Skeletal muscle satellite cell (primary cell): ENCODE measurements at regions not wholly inside any gene's neighbourhood (a gene's known extent, or its start where the extent isn't known, plus 50 kb on each side); places are given as distances from the start of the nearest gene placed in this dataset.
"Not testable (repeated sequence)": the region's sequence is repeated elsewhere in the genome, so short reads cannot be mapped to it uniquely, and the experiment has no call there.

ENCODE experiments used
- H3K27me3 ChIP-seq: 2 replicates; pipeline ENCODE4 v1.7.0; 2013; ENCODE audit warnings: low read length; ENCODE audit not compliant: control insufficient read depth, insufficient read depth
- H3K36me3 ChIP-seq: 2 replicates; pipeline ENCODE4 v1.7.0; 2013; ENCODE audit warnings: mild to moderate bottlenecking, control low read depth, low read length; ENCODE audit not compliant: insufficient read depth
- H3K4me1 ChIP-seq: 2 replicates; pipeline ENCODE4 v1.7.0; 2013; ENCODE audit warnings: low read length; ENCODE audit not compliant: control insufficient read depth, insufficient read depth
- H3K4me2 ChIP-seq: 2 replicates; pipeline ENCODE4 v1.7.0; 2013; ENCODE audit warnings: mild to moderate bottlenecking, low read length
- H3K4me3 ChIP-seq: 2 replicates; pipeline ENCODE4 v1.7.0; 2013; ENCODE audit warnings: low read length
- H3K9ac ChIP-seq: 2 replicates; pipeline ENCODE4 v1.7.0; 2013; ENCODE audit warnings: mild to moderate bottlenecking, low read depth, low read length, moderate library complexity
- H3K9me3 ChIP-seq: replicated peaks from 2 replicates; pipeline ENCODE4 v1.7.0; 2013; ENCODE audit warnings: mild to moderate bottlenecking, control low read depth, low read length

GRCh38 chr2:207227062-207227748 is 61.5 kb upstream of the KLF7 start:
- H3K4me3 ChIP-seq, result no peak overlapping the region
- peak overlapping the region; percentile 64 for H3K4me2 ChIP-seq
- peaks cover 47% of the 10 kb centered on the region for H3K4me1 ChIP-seq
- peak overlapping the region; percentile 33 for H3K9ac ChIP-seq
- no peaks in the 10 kb centered on the region for H3K27me3 ChIP-seq
- no peaks in the 10 kb centered on the region for H3K36me3 ChIP-seq
- H3K9me3 ChIP-seq, result no peaks in the 10 kb centered on the region

DNA sequence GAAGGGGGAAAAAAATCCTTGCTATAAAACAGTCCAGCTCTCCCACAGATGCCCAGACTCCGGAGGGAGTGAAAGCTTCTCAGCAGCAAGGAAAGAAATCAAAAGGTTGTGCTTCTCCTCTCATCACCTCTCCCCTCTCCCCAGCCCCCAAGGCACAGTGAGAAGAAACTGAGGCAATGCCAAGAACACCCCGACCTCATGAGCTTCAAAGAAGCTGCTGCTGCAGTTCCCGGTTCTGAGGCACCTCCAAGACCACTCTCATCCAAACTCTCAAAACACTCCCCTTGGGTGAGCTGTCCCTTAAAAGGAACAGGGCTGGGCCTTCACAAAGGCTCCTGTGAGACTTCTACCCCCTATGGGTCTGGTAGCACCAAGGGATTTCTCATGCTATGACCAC is 62.0 kb upstream of the KLF7 start:
- Histone ChIP-seq H3K4me1 (peaks cover 50% of the 10 kb centered on the region), H3K9ac (no peak overlapping the region), H3K4me2 (no peak overlapping the region), H3K36me3 (no peaks in the 10 kb centered on the region), H3K4me3 (no peak overlapping the region), H3K9me3 (no peaks in the 10 kb centered on the region), H3K27me3 (no peaks in the 10 kb centered on the region)

GRCh38 chr2:207228402-207228801 is 62.7 kb upstream of the KLF7 start:
- H3K4me2 ChIP-seq, result no peak overlapping the region
- H3K4me3 ChIP-seq, result no peak overlapping the region
- no peak overlapping the region for H3K9ac ChIP-seq
- H3K27me3 ChIP-seq, result no peaks in the 10 kb centered on the region
- H3K9me3 ChIP-seq, result no peaks in the 10 kb centered on the region
- peaks cover 43% of the 10 kb centered on the region for H3K4me1 ChIP-seq
- H3K36me3 ChIP-seq, result no peaks in the 10 kb centered on the region

DNA sequence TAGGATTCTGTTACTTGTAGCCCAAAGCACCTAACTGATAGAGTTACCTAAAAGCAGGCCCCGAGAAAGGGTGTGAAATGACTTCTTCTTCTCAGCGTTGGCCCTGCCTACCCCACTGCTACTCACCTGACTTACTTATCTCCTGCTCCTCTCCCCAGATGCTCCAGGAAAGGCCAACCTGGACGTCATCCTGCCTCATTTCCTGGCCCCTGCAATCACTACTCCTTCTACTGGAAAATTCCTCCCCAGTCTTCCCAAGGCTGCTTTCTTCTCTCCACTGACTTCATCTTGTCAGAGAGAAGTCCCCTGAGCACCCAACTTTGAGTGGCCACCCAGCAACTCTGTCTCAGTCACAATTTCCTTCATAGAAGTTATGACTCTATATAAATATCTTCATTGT is 63.4 kb upstream of the KLF7 start:
- Histone ChIP-seq H3K4me1 (peaks cover 43% of the 10 kb centered on the region), H3K36me3 (no peaks in the 10 kb centered on the region), H3K4me2 (no peak overlapping the region), H3K9ac (no peak overlapping the region), H3K27me3 (no peaks in the 10 kb centered on the region), H3K4me3 (no peak overlapping the region), H3K9me3 (no peaks in the 10 kb centered on the region)

GRCh38 chr2:207230261-207231105 is 64.7 kb upstream of the KLF7 start:
- Histone ChIP-seq H3K4me2 (no peak overlapping the region), H3K4me3 (no peak overlapping the region), H3K9ac (no peak overlapping the region), H3K4me1 (peaks cover 43% of the 10 kb centered on the region), H3K36me3 (no peaks in the 10 kb centered on the region), H3K9me3 (no peaks in the 10 kb centered on the region), H3K27me3 (no peaks in the 10 kb centered on the region)

DNA sequence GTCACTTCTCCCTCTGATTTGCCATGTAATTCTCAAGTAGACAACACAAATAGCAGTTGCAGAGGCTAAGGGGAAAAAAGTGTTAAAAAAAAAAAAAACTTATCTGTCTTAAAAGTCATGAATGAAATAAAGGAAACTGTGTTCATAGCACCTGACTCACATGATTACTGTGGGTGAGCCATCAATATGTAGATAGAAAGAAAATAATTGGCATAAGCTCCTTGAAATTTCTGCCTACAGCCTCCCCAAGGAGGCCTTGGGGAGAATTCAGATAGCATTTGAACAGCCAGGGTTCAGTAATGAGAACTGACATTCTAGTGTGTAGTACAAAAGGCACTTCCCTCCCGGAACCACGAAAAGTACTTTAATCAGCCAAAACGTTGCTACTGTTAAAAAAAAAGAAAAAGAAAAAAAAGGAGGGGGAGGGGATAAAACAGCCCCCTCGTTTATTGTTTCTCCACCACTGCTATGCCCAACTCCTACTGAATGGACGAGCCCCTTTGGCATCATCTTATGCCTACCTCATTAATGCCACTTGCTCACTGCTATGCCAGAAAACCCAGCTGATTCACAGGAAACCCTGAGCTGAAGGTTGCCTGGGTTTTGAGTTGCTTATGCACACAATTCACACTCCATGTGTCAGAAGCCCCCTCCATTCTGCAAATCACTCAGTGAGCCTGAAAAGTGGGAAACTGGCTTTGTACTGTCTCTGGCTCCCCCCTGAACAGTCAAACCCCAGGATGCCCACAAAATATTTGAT is 65.5 kb upstream of the KLF7 start:
- H3K27me3 ChIP-seq, result no peaks in the 10 kb centered on the region
- H3K36me3 ChIP-seq, result no peaks in the 10 kb centered on the region
- H3K9ac ChIP-seq, result peak overlapping the region; percentile 65
- no peaks in the 10 kb centered on the region for H3K9me3 ChIP-seq
- H3K4me1 ChIP-seq, result peaks cover 40% of the 10 kb centered on the region
- no peak overlapping the region for H3K4me2 ChIP-seq
- no peak overlapping the region for H3K4me3 ChIP-seq

DNA sequence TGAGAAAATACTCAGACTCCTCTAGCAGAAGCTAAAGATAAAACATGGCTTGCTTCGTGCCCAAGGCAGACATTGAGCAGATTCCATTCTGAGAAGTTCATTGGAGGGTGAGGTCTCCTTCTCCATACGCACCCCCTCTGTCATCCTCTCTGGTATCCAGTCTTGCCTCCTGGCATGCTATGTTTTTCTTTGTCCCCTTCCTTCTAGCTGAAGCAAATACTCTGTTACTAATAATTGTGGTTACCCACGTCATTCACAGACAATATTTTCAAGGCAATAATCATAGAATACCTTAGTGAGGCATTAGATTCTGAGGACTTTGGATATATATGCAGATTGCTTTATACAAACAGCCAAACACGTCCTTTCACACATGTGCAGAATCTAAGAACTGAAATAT is 66.2 kb upstream of the KLF7 start:
- Histone ChIP-seq H3K9ac (peak overlapping the region; percentile 65), H3K4me1 (peaks cover 33% of the 10 kb centered on the region), H3K4me2 (no peak overlapping the region), H3K27me3 (no peaks in the 10 kb centered on the region), H3K9me3 (no peaks in the 10 kb centered on the region), H3K36me3 (no peaks in the 10 kb centered on the region), H3K4me3 (no peak overlapping the region)

- H3K4me1 ChIP-seq, result peaks cover 31% of the 10 kb centered on the region
- H3K9me3 ChIP-seq, result not testable (repeated sequence)
Observed at GRCh38 chr2:207233141-207233540, 67.4 kb upstream of the KLF7 start.

DNA sequence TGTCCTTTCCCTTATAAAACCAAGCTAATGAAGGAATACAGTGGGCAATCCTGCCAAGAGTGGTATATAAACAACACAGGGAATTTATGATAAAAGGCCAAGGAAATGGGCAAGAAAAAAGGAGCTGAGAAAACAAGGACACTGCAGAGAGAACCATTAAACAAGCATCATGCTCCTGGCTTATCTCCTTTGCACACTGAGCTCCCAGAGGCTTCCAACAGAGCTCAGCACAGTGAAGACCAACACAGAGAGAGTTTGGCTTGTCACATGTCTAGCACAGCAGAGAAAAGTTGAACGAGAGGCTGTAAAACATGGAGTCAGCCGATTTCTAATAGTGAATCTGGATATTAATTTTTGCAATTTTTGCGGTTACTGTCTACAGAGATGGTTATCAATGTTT is 68.0 kb upstream of the KLF7 start:
- Histone ChIP-seq H3K36me3 (no peaks in the 10 kb centered on the region), H3K4me1 (peaks cover 36% of the 10 kb centered on the region), H3K9me3 (no peaks in the 10 kb centered on the region), H3K4me3 (no peak overlapping the region), H3K27me3 (no peaks in the 10 kb centered on the region), H3K4me2 (no peak overlapping the region), H3K9ac (no peak overlapping the region)

More at GRCh38 chr2:207233141-207233540, 67.4 kb upstream of the KLF7 start:
- not testable (repeated sequence) for H3K4me3 ChIP-seq, H3K9ac ChIP-seq, H3K4me2 ChIP-seq, H3K36me3 ChIP-seq, H3K27me3 ChIP-seq

GRCh38 chr2:207235621-207236020 is 69.9 kb upstream of the KLF7 start:
- Histone ChIP-seq H3K9ac (no peak overlapping the region), H3K4me2 (no peak overlapping the region), H3K27me3 (no peaks in the 10 kb centered on the region), H3K4me3 (no peak overlapping the region), H3K4me1 (peaks cover 50% of the 10 kb centered on the region), H3K9me3 (no peaks in the 10 kb centered on the region), H3K36me3 (no peaks in the 10 kb centered on the region)

DNA sequence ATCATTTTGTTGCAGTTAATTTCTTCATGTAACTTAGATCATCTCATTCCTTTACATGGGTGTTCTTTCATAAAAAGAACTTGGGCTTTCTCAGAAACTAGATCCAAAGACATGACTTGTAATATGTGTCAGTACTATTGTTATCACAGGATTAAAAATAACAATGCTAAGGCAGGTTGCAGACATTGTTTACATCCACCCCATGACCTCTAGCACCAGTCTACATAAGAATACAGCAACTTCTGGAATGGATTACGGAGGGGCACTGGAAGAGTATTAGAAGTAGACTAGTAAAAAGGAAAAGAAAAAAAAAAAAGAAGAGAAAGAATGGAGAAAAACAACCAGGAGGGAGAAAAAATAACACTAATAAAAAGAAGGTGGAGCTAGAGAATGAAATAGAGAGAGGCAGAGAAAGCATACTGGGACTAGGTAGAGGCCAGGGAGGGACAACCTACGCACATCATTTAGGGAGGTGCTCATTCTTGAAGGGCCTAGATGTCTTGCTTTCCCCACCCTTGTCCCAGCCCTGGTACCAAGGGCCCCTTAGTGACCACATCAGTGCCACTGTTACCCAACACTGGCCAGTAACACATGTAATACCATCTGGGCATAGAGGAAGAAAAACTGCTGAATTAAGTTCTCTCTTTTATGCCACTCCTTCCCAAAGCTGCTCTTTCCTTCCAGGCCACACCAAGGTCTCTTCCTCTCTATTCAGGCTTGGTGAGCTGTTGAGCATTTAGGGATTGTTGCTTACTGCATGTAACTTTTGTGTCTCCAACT is 70.6 kb upstream of the KLF7 start:
- H3K27me3 ChIP-seq, result no peaks in the 10 kb centered on the region
- H3K4me2 ChIP-seq, result no peak overlapping the region
- peaks cover 50% of the 10 kb centered on the region for H3K4me1 ChIP-seq
- H3K9me3 ChIP-seq, result no peaks in the 10 kb centered on the region
- H3K36me3 ChIP-seq, result no peaks in the 10 kb centered on the region
- no peak overlapping the region for H3K4me3 ChIP-seq
- no peak overlapping the region for H3K9ac ChIP-seq
